SK-N-MC (cell line): ENCODE measurements at regions not wholly inside any gene's neighbourhood (a gene's known extent, or its start where the extent isn't known, plus 50 kb on each side); places are given as distances from the start of the nearest gene placed in this dataset.

Experiments
- DNase-seq: peaks from one replicate; pipeline ENCODE4 v3.0.0-alpha.2; 2011; ENCODE audit warnings: low read depth, low spot score
- H3K27ac ChIP-seq: fragments of 200-600 bp; sonication (generic); 2 replicates; pipeline ENCODE4 v1.5.1; 2016; ENCODE audit warnings: mixed run types
- H3K36me3 ChIP-seq: fragments of 200-600 bp; sonication (generic); 2 replicates; pipeline ENCODE4 v1.6.1; 2017; ENCODE audit warnings: antibody characterized with exemption, low read length, mixed read lengths; ENCODE audit not compliant: insufficient read depth
- H3K4me3 ChIP-seq: fragments of 200-600 bp; sonication (generic); 2 replicates; pipeline ENCODE4 v1.5.1; 2016
- H3K9ac ChIP-seq: fragments of 200-600 bp; sonication (generic); 2 replicates; pipeline ENCODE4 v1.8.0; 2017; ENCODE audit warnings: mixed run types, mixed read lengths; ENCODE audit not compliant: insufficient read length
- H3K9me3 ChIP-seq: fragments of 200-600 bp; sonication (generic); 2 replicates; pipeline ENCODE4 v1.6.1; 2017; ENCODE audit warnings: low read depth, mild to moderate bottlenecking, antibody characterized with exemption, low read length, moderate library complexity, mixed read lengths
- EZH2 ChIP-seq: fragments of 200-600 bp; sonication (generic); IDR thresholded peaks from one replicate; pipeline ENCODE4 v1.6.1; 2017; ENCODE audit warnings: antibody characterized with exemption
- FOXP2 ChIP-seq: optimal IDR thresholded peaks from 2 replicates; pipeline ENCODE3; 2011; ENCODE audit warnings: mild to moderate bottlenecking, moderate library complexity; ENCODE audit not compliant: insufficient read depth; ENCODE audit errors: extremely low read length, control extremely low read depth
- POLR2AphosphoS5 ChIP-seq: IDR thresholded peaks from 2 replicates; pipeline ENCODE4 v1.6.1; 2012; ENCODE audit warnings: mild to moderate bottlenecking, low read depth, low read length, borderline replicate concordance

DNA sequence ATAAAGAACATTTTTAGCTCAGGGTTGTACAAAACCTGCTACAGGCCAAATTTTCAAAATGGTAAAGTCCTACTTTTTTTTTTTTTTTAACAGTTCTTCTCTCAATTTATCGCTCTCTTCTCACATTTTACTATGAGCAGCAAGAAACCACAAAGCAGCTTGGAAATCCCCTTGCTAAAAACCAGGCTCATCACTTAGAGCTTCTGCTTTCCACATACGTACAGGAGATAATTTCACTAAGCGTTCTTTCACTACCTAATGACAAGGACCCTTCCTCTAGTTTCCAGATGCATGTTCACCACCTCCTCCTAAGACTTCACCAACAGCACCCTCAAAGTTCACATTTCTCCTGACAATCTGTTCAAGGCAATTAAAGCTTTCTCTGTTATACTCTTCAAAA is 294.9 kb upstream of the CYRIA start:
- Histone ChIP-seq H3K9me3 (no peaks in the 10 kb centered on the region), H3K4me3 (no peak overlapping the region), H3K27ac (no peak overlapping the region), H3K9ac (no peak overlapping the region), H3K36me3 (no peaks in the 10 kb centered on the region)
- no peak for DNase-seq
- TF ChIP-seq FOXP2 (no peak), POLR2AphosphoS5 (no peak), EZH2 (no peak)

DNA sequence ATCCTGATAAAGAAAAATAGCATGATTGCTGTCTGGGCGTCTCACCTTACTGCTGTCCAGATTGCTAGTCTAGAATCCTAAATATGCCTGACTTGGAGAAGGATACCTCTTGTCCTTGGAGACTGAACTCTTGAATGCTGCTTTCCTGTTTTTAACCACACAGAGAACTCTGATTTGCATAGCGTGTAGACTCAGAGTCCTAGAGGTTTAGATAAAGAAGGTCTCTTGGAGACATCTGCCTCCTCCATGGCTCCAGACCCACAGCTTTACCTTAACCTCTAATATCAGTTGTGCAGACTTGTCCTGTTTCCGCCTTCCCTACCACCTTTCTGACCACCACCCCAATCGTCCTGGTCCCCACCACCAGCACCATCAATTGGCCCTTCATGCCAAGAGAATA is 292.6 kb upstream of the CYRIA start:
- TF ChIP-seq POLR2AphosphoS5 (no peak), EZH2 (no peak), FOXP2 (no peak)
- no peaks in the 10 kb centered on the region for H3K36me3 ChIP-seq
- no peak overlapping the region for H3K9ac ChIP-seq
- DNase-seq, result no peak
- H3K4me3 ChIP-seq, result no peak overlapping the region
- no peak overlapping the region for H3K27ac ChIP-seq
- H3K9me3 ChIP-seq, result no peaks in the 10 kb centered on the region

DNA sequence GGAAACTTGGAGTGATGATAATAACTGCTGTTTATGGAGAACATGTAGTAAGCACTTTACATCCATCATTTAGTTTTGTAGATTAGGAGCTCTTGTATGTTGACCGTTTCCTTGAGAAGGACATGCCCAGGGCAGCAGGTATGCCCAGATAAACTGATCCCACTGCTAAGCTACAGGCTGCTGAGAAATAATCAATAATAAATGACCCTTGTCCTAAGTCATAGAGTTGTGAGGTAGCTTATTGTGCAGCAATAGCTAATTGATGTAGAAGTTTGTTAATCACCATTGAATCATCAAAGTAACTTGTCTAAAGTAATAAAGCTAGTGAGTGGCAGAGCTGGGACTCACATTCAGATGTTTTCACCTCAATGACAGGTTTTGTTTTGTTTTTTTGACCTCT is 287.2 kb upstream of the CYRIA start:
- H3K36me3 ChIP-seq, result no peaks in the 10 kb centered on the region
- TF ChIP-seq FOXP2, result no peak
- TF ChIP-seq POLR2AphosphoS5, result no peak
- no peak for TF ChIP-seq EZH2
- H3K27ac ChIP-seq, result no peak overlapping the region
- no peak for DNase-seq
- H3K9ac ChIP-seq, result no peak overlapping the region
- no peaks in the 10 kb centered on the region for H3K9me3 ChIP-seq
- H3K4me3 ChIP-seq, result no peak overlapping the region

DNA sequence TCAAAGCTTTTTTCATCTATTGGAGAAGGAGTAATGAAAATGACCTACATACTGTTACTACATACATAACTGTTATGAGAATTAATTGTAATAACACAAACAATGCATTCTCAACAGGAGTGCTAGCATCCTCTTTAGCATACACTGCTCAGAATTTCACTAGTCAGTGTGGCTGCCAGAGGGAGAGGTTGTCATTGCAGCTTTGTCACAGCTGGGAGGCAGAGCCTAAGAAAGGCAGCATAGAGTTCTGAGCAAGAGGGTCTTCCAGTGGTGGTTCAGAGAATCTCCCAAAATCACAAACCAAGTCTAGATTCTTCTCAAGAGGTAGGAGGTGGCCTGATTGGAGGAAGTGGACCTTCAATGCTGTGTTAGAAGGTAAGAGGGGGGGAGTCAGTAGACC is 286.7 kb upstream of the CYRIA start:
- Histone ChIP-seq H3K36me3 (no peaks in the 10 kb centered on the region), H3K27ac (no peak overlapping the region), H3K4me3 (no peak overlapping the region), H3K9ac (no peak overlapping the region), H3K9me3 (no peaks in the 10 kb centered on the region)
- no peak for TF ChIP-seq POLR2AphosphoS5
- no peak for TF ChIP-seq EZH2
- TF ChIP-seq FOXP2, result no peak
- no peak for DNase-seq

DNA sequence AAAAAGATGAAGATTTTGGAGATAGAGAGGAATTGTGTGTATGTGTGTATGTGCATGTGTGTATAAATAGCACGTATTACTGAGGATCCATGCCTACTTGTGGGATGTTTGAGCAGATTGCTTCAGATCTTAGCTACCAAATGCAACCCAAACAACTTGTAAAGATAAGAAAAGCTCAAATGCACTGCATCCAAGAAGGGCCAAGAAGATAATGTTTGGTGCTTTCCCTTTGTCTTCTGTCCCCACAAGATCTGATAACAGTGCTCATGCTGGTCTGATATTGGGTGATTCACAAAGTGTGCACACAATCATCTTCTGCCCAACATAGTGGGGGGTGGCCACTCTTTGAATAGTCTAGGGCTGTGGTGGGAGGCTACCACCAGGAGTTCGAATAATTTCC is 284.8 kb upstream of the CYRIA start:
- TF ChIP-seq EZH2 (no peak), POLR2AphosphoS5 (no peak), FOXP2 (no peak)
- no peak for DNase-seq
- Histone ChIP-seq H3K9me3 (no peaks in the 10 kb centered on the region), H3K36me3 (no peaks in the 10 kb centered on the region), H3K9ac (no peak overlapping the region), H3K4me3 (no peak overlapping the region), H3K27ac (no peak overlapping the region)

DNA sequence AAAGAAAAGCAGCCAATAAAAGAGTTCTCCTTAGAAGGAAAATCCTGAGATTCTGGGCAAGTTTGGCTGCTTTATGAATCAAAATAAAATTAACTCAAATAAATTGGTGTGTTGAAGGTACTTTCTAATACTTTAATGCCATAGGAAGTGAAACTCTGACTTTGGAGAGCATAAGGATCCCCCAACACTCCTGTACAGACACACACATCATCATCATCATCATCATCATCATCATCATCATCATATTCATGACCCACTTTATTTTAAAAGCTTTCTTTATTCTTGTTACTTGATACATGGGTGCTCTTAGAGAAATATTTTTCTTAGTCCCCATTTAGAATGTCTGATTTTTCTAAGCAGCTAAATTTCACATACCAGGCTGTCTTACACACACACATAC is 283.1 kb upstream of the CYRIA start:
- Histone ChIP-seq H3K9me3 (no peaks in the 10 kb centered on the region), H3K27ac (no peak overlapping the region), H3K9ac (no peak overlapping the region), H3K4me3 (no peak overlapping the region), H3K36me3 (no peaks in the 10 kb centered on the region)
- TF ChIP-seq EZH2, result no peak
- TF ChIP-seq POLR2AphosphoS5, result no peak
- DNase-seq, result no peak

DNA sequence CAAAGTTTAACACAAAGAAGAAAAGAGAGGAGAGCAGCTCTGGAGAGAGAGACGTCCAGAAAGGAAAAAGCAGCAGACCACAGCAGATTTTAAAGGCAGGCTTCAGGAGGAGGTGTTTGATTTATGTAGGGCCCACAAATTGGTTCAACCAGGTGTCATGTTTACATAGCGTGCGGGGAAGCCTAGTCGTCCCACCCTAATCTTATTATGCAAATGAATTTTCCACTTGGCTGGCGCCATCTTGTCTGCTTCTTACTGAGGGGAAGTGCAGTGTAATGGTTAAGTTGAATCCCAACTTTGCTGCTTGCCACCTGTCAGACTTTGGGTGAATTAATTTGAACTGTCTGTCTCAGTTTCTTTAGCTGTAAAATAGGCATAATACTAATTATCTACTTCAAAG is 282.4 kb upstream of the CYRIA start:
- H3K36me3 ChIP-seq, result no peaks in the 10 kb centered on the region
- H3K27ac ChIP-seq, result no peak overlapping the region
- DNase-seq, result no peak
- H3K9ac ChIP-seq, result no peak overlapping the region
- no peak for TF ChIP-seq FOXP2
- TF ChIP-seq EZH2, result no peak
- no peak for TF ChIP-seq POLR2AphosphoS5
- no peak overlapping the region for H3K4me3 ChIP-seq
- no peaks in the 10 kb centered on the region for H3K9me3 ChIP-seq

DNA sequence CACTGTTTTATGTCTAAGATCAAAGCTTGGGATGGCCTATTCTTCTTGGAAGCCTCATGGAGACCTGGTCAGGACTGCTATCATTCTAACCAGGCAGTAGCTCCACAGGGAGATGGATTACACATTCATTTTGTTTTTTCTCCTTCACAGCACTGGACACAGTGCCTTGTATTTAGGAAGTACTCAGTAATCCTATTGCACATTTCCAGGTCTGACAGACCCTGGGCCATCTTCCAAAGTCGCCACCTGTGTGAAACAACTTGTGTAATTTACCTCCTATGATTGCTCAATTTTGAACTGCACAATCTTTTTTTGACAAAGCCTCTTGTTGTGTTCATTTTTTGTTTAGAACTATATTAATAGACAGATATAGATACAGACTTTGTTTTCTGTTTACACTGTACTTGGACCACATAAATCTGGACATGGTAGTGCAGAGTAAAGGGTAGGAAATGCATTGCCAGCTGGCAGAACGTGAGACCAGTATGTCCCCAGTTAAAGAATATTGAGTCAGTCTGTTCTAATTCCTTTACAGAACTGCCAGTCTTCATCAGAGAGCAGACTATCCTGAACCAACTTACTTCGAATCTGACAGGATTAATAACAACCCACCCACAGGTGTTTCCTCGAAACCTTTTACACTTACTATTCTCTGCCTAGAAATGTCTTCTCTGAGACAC is 277.8 kb upstream of the CYRIA start:
- H3K4me3 ChIP-seq, result no peak overlapping the region
- TF ChIP-seq EZH2 (no peak), POLR2AphosphoS5 (no peak), FOXP2 (no peak)
- no peak overlapping the region for H3K27ac ChIP-seq
- H3K9me3 ChIP-seq, result no peaks in the 10 kb centered on the region
- H3K9ac ChIP-seq, result no peak overlapping the region
- no peak for DNase-seq
- no peaks in the 10 kb centered on the region for H3K36me3 ChIP-seq

DNA sequence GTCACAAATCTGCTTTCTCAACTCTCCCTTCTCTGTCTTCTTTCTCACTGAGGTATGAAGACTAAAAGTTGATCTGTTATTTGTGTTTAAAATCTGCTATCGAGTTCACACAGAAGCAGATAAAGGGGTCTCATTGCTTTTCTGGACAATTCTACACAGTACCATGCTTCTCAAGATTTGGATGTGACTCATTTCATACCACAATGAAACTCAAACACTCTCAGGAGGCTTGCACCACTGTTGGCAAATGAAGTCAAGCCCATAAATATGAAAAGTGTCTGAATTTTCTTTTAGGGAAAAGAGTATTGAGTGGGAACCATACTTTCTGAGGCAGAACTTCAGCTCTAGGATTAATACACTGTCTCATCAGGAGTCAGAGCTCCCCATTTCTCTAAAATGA is 274.6 kb upstream of the CYRIA start:
- Histone ChIP-seq H3K36me3 (no peaks in the 10 kb centered on the region), H3K4me3 (no peak overlapping the region), H3K27ac (no peak overlapping the region), H3K9me3 (no peaks in the 10 kb centered on the region), H3K9ac (no peak overlapping the region)
- TF ChIP-seq EZH2 (no peak), FOXP2 (no peak), POLR2AphosphoS5 (no peak)
- no peak for DNase-seq

DNA sequence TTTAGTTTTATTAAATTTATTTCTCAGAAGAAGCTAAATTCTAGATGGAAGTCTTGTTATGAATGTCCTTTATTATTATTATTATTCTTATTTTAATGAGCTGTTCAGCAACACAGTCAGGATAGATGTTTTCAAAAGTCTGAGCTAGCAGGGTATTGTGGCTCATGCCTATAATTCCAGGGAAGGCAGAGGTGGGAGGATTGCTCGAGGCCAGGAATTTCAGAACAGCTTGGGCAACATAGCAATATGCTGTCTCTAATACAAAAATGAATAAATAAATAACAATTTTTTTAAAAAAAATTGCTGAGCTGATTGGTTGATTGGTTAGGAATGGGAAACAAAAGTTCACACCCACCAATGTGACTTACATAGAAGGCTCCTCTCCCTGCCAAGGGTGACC is 274.1 kb upstream of the CYRIA start:
- DNase-seq, result no peak
- H3K9ac ChIP-seq, result no peak overlapping the region
- no peak overlapping the region for H3K4me3 ChIP-seq
- H3K27ac ChIP-seq, result no peak overlapping the region
- H3K9me3 ChIP-seq, result no peaks in the 10 kb centered on the region
- H3K36me3 ChIP-seq, result no peaks in the 10 kb centered on the region
- no peak for TF ChIP-seq POLR2AphosphoS5
- TF ChIP-seq EZH2, result no peak
- TF ChIP-seq FOXP2, result no peak
